Ishikawa (cell line): ENCODE measurements at regions not wholly inside any gene's neighbourhood (a gene's known extent, or its start where the extent isn't known, plus 50 kb on each side); places are given as distances from the start of the nearest gene placed in this dataset.

ENCODE experiments used
- CREB1 ChIP-seq: IDR thresholded peaks from 2 replicates; pipeline ENCODE4 v1.6.1; 2012; ENCODE audit warnings: low read depth
- EGR1 ChIP-seq: IDR thresholded peaks from 2 replicates; pipeline ENCODE4 v1.6.1; 2012
- EP300 ChIP-seq: IDR thresholded peaks from 2 replicates; pipeline ENCODE4 v1.6.1; 2012; ENCODE audit warnings: borderline replicate concordance
- NFIC ChIP-seq: IDR thresholded peaks from 2 replicates; pipeline ENCODE4 v1.6.1; 2012
- RAD21 ChIP-seq: IDR thresholded peaks from 2 replicates; pipeline ENCODE4 v1.6.1; 2012; ENCODE audit warnings: low read depth
- REST ChIP-seq: IDR thresholded peaks from 2 replicates; pipeline ENCODE4 v1.6.1; 2012; ENCODE audit warnings: low read depth, mild to moderate bottlenecking
- TAF1 ChIP-seq: IDR thresholded peaks from 2 replicates; pipeline ENCODE4 v1.6.1; 2012; ENCODE audit warnings: low read depth, mild to moderate bottlenecking
- TEAD4 ChIP-seq: IDR thresholded peaks from 2 replicates; pipeline ENCODE4 v1.6.1; 2012
- YY1 ChIP-seq: IDR thresholded peaks from 2 replicates; pipeline ENCODE4 v1.6.1; 2012; ENCODE audit warnings: low read depth

GRCh38 chr9:104301755-104302154 lies 202.3 kb upstream of the OR13F1 start:
- no peak for TF ChIP-seq RAD21
- TF ChIP-seq EP300, result no peak
- no peak for TF ChIP-seq YY1
- no peak for TF ChIP-seq TAF1
- TF ChIP-seq EGR1, result no peak
- no peak for TF ChIP-seq TEAD4
- 0 out of 2 replicates have a peak, but pooled peaks have one; percentile 32 for TF ChIP-seq NFIC
- TF ChIP-seq REST, result no peak
- no peak for TF ChIP-seq CREB1
